ENCODE measurements at regions not wholly inside any gene's neighbourhood (a gene's known extent, or its start where the extent isn't known, plus 50 kb on each side); places are given as distances from the start of the nearest gene placed in this dataset.

DNA sequence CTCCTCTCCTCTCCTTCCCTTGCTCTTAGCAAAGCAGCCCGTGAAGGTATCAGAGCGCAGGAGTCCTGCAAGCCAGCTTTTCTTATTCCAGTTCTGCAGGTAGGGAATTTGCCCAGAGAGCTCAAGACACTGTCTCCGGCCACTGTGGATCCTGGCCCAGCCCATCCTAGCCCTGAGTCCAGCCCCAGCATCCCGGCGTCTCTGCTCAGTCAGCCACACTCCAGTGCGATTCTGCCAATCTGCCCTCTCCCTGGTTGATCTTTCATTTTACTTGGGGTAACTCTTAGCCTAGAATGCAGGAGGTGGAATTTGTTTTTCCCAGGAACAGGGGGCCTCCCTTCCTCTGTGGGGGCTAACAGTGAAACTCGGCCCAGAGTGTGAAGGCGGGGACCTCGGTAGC lies 176.9 kb upstream of the GSE1 start:
- TF ChIP-seq, protein P1, sequence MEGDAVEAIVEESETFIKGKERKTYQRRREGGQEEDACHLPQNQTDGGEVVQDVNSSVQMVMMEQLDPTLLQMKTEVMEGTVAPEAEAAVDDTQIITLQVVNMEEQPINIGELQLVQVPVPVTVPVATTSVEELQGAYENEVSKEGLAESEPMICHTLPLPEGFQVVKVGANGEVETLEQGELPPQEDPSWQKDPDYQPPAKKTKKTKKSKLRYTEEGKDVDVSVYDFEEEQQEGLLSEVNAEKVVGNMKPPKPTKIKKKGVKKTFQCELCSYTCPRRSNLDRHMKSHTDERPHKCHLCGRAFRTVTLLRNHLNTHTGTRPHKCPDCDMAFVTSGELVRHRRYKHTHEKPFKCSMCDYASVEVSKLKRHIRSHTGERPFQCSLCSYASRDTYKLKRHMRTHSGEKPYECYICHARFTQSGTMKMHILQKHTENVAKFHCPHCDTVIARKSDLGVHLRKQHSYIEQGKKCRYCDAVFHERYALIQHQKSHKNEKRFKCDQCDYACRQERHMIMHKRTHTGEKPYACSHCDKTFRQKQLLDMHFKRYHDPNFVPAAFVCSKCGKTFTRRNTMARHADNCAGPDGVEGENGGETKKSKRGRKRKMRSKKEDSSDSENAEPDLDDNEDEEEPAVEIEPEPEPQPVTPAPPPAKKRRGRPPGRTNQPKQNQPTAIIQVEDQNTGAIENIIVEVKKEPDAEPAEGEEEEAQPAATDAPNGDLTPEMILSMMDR (IDR thresholded peaks at IDR 0.05), result no peak

DNA sequence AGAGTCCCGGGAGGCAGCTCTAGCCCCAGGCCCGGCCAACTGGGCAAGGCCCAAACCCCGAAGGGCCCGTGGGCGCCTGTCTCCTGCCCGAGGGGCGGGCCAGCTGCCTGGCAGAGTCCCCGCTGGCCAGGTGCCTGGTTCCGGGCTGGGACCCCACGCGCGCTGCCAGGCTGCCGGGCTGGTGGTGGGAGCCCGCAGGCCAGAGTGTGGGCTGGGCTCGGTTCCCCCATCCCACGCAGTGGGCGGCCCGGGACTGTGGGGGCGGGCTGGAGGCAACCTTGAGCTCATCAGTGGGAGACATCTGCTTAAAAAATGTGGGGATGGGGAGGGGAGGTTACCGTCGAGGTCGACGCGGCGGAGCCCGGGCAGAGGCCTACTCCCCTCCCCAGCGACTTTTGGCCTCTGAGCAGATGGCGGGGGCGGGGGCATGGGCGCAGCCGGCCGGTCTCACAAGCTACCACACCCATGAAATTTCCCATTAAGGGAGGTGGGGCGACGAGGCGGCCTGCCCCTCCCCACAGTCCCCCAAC lies 176.4 kb upstream of the GSE1 start:
- TF ChIP-seq, protein P1 (IDR thresholded peaks at IDR 0.05), result no peak

DNA sequence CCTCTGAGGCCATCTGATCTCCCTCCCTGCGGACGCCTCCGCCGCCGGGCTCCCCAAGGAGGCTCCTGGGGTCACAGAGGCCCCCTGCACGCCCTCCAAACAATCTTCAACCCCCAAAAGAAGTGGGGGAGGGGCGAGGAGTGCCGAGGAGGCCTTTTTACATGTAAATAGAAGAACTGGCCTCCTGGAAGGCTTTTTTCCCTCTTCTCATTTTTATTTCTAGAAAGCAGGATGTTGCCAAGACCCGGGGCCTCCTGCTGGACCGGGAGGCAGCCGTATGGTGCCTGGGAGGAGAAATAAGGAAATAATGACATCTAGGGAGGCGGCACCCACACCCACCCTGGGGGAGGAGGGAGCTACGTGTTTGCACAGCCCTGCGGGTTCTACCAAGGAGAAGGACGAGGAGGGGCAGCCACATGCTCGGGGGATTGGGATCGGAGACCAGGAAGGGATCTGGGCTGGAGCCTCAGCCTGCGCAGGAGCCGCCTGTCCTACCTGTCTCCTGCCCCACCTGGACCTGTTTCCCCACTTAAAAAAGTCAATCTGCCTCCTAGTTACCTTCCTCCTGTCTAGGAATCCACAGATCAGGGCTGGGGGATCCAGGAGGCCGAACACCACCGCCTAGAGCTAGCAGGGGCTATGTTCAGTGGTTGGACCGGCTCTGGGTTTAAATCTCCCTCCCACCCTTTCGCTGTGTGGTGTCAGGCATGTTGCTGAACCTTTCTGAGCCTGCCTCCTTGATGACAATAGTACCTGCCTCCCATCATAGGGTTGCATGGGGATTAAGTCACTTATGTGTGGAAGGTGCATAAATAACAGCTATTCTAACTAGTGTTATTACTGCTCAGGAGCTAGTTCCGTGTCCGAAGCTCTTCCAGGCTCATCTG lies 175.7 kb upstream of the GSE1 start:
- TF ChIP-seq, protein P1 (IDR thresholded peaks at IDR 0.05), result no peak

DNA sequence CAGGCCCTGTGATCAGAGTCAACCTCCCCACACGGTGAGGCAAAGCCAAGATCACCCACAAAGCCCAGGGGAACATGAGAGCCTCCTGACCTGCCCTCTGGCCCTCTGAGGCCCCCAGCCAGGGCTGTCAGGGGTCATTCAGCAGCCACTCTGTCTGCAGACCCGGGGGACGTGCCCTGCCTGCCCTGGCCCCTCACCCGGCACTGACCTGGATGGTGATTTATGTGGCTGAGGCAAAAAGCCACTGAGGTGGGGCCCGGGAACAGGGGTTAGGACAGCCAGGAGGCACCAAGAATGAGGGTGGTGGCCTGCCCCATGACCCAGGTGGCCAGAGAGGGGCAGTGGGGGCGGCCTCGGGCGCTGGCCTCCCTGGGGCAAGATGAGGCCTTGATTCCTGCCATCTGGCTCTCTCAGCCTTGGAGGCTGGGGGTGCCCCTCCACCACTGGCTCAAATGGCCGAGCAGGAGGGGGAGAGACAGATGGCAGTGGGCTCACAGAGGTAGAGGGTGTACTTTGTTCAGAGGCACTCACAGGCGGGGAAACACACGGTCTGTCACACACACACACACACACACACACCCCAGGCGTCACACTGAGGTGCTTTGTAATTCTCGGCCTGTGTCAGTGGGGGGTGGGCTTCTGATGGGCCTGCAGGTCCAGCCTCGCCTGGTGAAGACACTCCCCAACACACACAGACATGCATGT lies 174.0 kb upstream of the GSE1 start:
- TF ChIP-seq, protein P1 (IDR thresholded peaks at IDR 0.05), result no peak

DNA sequence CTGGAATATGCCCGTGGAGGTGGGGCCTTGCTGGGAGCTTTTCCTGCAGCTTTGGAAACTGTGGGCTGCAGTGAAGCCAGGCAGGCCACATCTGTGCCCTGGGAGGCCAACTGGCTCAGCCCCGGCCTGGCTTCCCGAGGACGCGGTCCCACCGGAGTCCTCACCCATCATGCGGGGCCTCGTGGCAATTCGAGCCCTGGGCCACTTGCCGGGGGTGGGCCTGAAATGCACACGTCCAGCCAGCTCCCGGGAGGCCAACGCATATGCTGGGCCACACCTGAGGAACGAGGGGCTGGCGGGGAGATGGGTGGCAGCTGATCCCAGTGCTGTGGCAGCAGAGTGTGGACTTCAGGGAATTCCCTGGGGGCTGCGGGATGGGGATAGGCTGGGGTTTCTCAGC lies 172.4 kb upstream of the GSE1 start:
- TF ChIP-seq, protein P1 (IDR thresholded peaks at IDR 0.05), result no peak

DNA sequence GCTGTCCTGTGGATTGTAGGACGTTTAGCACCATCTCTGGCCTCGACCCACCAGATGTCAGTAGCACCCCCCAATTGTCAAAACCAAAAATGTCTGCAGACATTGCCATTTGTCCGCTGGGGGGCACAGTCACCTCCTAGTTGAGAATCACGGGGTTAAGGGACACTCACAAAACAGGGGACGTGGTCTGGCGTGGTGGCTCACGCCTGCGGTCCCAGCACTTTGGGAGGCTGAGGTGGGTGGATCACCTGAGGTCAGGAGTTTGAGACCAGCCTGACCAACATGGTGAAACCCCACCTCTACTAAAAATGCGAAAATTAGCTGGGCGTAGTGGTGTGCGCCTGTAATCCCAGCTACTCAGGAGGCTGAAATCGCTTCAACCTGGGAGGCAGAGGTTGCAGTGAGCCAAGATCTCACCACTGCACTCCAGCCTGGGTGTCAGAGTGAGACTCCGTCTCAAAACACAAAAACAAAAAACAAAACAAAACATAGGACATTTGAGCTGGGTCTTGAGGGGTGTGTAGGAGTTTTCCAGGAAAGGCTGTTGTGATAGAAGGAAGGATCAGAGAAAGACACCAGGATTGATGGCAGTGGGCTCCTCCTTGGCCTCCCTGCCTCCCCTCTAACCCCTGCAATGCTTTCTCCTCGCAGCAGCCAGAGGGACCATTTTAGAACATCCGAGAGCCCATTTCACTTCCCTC lies 171.8 kb upstream of the GSE1 start:
- TF ChIP-seq, protein P1 (IDR thresholded peaks at IDR 0.05), result no peak

Data from LNCAP (cell line).